ENCODE measurements at regions not wholly inside any gene's neighbourhood (a gene's known extent, or its start where the extent isn't known, plus 50 kb on each side); places are given as distances from the start of the nearest gene placed in this dataset.

DNA sequence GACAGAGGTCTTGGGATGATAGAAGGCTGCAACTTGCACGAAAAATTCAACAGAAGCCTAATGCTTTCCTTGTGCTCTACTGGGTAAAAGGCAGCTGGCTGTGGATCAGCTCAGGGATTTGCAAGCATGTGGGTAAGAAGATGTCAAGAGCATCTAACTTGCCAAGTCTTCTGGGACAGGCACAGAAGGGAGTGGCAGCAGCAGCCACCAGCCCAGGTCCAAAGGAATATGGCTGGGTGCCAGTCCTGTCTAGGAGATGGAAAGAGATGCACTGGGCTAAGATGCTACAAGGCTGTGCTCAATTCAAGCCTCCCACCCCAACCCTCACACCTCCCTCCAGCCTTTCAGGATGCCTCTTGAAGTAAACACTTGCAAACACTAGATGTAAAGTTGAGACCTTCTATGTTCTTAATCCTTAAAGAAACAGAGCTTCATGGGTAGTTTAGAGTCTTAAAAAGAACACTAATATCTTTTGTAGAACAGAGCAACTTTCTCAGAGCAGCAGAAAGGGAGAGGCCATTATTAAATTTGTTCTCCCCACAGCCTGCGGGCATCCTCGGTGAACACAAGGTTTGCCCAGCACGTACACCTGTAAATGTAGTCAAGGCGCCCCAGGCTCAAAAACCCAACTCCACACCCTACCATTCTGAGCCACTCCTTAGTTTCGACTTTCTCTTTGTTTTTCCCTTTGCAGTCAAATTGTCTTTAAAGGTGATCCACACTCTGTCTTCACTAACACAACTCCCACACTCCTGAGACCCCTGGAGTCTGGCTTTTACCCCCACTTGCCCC, 64.6 kb upstream of the BCAR3 start:
- DNase-seq (ENCODE audit: low read depth): no peak

DNA sequence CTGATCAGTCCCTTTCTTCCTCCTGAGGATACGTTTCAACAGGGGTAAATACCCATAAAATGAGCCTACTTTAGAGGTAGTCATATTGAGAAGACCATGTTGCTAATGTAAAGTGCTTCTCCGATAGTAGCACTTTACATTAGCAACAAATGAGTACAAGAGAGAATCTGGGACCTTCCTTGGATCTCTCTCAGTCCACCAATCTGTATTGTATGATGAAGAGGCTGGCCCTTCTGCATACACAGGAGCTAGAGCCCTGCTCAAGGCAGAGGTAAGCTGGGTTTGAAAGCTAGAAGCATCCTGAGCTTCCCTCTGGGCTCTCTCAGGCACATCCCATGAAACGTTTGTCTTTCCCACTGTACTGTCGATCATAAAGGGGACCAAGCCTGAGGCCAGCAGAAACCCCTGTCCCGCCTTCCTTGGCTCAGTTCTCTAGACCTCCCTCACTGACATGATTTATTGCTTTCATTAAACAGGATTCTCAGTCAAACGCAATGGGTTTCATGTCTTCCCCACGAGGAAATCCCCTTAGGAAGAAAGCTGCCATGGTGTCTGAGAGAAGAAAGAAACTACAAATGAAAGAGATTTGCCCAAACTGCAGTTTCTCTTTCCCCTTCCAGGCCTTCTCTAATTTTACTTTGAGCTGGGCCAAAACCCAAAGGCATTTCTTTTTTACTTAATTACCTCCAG, 62.8 kb upstream of the BCAR3 start:
- no peak for DNase-seq (ENCODE audit: low read depth)

DNA sequence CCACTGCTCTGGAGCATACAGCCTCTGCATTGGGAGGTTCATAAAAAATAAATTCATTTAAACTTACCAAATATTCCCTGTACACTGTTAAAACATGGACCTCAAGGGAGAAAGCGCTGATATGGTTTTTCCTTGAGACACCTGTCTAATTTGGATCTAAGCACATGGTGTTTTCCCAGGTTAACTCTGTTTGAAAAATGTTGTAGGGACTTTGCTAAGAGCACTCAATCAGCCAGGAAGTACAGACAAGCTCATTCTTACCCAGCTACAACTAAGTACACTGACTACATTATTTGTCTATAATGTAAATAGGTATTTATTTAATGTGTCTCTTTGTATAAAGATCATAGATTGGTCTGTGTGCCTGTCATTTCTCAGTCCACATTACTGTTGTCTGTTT, 61.8 kb upstream of the BCAR3 start:
- no peak for DNase-seq (ENCODE audit: low read depth)

DNA sequence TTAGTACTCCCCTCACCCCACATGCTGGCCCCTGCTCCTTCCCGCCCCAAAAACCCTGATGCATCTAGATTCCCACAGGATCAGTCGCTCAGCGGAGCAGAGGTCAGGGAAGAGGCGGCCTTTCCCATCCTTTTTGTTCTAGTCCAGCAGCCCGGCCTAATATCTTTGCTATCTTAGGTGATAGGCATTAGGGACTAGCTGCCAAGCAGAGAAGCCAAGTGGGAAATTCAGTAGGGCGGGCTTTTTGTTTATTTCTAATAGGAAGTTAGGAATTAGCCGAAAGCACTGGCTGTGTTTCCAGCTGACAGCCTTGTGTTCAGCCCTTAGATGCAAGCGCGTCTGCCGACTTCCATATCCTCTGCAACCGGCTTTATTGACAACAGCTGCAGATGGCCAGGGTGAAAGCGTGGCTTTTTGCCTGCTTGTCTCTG, 59.0 kb upstream of the BCAR3 start:
- peak; percentile 79 for DNase-seq (ENCODE audit: low read depth)

DNA sequence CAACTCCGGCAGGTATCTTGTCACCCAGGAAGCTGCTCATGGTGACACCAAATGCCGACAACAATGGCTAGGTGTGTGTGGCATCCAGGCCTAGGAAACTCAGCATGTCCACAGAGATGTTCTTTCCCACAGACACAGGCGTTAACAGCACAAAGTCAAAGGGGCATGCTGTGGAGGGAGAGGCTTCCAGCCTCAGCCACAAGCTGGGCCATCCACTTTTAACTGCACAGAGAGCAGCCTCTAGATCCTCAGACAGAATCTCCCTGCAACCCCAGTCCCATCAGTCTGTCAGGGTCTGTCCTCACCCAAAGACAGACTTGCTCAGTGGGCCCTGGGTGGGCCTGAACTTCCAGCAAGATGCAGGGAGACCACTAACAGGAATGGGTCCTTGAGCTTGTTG, 58.5 kb upstream of the BCAR3 start:
- DNase-seq (ENCODE audit: low read depth): peak; percentile 60

DNA sequence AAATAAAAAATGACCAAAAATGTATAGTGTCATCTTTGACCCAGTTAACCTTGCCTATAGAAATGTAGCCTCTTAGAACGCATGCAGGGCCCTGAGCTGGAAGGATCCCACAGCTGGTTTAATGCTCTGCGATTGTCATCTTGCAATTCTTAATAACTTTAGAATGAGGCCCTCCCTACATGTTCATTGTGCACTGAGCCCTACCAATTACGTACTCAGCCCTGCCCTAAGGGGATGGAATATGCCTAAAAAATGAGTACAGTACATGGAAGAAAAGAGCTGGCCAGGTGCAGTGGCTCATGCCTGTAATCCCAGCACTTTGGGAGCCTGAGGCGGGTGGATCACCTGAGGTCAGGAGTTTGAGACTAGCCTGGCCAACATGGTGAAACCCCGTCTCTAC, 57.8 kb upstream of the BCAR3 start:
- DNase-seq (ENCODE audit: low read depth): no peak

DNA sequence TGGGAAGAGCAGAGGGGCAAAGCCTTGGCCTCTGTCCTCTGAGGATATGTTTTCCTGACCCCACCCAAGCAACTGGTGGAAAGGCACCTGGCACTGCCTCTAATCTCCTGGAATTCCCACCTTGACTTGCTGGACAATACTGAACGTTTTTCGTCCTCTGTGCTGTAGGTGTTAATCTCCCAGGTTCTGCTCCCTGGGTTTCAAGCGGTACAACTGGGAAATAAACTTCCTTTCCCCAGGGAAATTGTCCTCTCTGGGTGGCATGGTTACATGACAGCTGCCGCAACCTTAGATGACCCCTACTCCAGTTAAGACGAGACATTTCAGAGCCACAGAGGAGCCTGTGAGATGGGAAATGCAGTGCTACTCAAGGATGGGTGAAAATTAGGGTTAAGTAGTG, 57.3 kb upstream of the BCAR3 start:
- DNase-seq (ENCODE audit: low read depth): peak; percentile 83

DNA sequence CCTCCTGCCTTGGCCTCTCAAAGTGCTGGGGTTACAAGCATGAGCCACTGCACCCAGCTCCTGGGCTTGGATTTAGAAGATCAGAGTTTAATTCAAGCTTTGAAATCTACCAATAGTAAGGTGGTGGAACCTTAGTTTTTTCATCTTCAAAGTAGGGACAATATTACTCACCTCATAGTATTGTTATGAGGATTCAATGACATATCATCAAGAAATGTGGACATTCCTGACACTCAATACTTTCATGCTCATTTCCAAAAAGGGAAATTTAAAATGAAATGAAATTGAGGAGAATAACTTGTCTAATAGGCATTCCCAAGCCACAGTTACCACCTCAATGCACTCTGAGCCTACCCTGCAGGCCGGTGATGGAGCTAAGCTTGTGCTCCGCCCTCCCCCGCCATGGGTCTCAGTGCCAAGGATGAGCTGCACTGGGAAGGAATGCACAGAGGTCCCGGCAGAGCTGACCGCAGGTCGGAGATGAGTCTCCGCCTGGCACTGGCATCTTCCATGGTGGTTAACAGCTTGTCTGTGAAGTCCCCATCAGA, 56.5 kb upstream of the BCAR3 start:
- peak; percentile 98 for DNase-seq (ENCODE audit: low read depth)

DNA sequence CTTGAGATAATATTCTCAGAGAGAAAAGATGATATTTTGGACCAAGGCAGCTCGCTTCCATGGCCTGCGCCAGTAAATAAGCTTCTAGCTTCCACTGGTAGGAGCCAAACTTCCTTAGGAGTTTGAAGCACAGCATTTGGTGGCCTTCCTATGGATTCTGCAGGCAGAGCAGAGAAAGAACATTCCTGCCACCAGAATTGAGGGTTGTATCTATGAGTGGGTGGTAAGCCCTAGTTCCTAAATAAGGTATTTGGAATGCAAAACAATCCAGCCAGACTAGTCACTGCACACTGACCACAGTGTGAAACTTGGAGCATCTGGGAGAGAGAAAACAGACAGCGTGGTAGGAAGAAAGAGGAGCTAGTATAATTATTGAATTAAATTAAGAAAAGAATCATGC, 54.1 kb upstream of the BCAR3 start:
- DNase-seq (ENCODE audit: low read depth): peak; percentile 87

DNA sequence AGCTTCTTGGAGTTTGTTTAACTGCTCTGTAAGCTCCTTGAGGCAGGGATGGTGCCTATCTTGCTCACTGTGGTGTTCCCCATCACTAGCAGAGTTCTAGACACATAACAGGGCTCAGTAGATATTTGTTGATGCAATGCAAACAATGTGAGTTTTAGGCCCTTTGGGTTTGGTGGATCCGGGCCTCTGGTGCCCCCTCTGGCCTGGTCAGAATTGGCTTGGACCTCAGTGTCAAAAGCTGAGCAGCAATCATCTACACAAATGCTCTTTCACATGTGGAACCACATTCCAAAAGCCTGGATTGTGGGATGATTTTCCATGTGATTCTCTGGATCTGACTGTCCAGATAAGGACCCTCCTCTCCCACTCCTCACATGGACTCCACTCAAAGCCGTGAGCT, 53.4 kb upstream of the BCAR3 start:
- DNase-seq (ENCODE audit: low read depth): no peak

DNA sequence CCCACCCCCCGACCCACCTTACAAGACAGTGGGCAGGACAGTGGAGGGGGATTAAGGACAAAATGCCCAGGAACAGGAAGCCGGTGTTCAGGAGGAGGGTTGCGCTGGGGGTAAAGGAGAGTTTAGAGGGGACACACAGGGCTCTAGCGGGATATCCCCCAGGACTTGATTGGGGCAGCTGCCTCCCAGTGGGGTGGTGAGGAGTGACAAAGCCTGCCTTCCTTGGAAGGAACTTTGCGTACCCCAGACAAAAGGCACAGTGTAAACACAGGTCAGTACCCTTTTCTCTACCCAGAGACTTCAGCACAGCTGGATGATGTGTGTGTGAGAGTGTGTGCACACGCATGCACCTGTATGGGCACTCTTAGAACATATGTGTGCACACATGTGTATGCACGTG, 51.7 kb upstream of the BCAR3 start:
- DNase-seq (ENCODE audit: low read depth): no peak

DNA sequence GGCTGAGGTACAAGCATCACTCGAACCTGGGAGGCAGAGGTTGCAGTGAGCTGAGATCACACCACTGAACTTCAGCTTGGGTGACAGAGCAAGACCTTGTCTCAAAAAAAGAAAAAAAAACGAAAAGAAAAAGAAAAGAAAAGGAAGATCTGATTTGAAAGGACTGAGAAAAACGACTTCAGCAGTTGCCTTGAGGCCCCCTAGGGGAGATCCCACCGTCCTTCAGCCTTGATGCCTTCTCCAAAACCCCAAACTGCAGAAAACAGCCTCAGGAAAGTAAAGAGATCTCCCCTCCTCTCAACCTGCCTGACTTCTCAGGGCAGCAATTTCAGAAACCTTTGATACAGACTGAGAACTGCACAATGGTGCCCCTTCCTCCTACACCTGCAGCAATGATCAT, 50.9 kb upstream of the BCAR3 start:
- no peak for DNase-seq (ENCODE audit: low read depth)
